ENCODE measurements at regions not wholly inside any gene's neighbourhood (a gene's known extent, or its start where the extent isn't known, plus 50 kb on each side); places are given as distances from the start of the nearest gene placed in this dataset.
"Not testable (repeated sequence)": the region's sequence is repeated elsewhere in the genome, so short reads cannot be mapped to it uniquely, and the experiment has no call there.

DNA sequence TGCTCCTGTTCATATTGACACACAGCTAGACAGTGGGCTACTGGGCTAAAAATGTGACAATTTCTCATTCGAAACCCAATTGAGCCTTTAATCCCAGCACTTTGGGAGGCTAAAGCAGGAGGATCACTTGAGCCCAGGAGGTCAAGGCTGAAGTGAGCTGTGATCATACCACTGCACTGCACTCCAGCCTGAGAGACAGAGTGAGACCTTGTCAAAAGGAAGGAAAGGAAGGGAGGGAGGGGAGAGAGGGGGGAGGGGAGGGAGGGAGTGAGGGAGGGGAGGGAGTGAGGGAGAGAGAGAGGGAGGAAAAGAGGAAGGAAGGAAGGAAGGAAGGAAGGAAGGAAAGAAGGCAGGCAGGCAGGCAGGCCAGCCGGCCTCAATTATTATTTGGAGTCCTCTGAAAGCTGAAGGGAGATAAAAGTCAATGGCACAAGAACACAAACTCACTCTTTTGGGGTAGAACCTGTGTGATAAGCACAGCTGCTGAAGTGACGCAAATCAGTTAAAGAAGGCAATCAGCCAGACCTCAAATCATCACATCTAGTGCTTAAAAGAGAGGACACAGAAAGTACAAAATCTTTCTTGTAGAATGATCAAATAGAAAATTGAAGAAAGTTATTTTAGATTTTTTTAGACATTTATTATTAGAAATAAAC is 98.1 kb downstream of the CCDC71L start:
- DNase-seq (ENCODE audit: low read depth), result no peak

GRCh38 chr7:106561666-106562411 is 99.1 kb downstream of the CCDC71L start:
- no peak for DNase-seq (ENCODE audit: low read depth)

- no peak for DNase-seq (ENCODE audit: low read depth)
Observed at GRCh38 chr7:106561151-106561550, 99.8 kb downstream of the CCDC71L start.

GRCh38 chr7:106560482-106560881 is 100.5 kb downstream of the CCDC71L start:
- no peak for DNase-seq (ENCODE audit: low read depth)

- DNase-seq (ENCODE audit: low read depth), result not testable (repeated sequence)
Observed at GRCh38 chr7:106556244-106556643, 104.7 kb downstream of the CCDC71L start.

DNA sequence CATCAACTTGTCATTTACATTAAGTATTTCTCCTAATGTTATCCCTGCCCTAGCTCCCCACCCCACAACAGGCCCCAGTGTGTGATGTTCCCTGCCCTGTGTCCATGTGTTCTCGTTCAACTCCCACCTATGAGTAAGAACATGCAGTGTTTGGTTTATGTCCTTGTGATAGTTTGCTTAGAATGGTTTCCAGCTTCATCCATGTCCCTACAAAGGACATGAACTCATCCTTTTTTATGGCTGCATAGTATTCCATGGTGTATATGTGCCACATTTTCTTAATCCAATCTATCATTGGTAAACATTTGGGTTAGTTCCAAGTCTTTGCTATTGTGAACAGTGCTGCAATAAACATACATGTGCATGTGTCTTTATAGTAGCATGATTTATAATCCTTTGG is 106.3 kb downstream of the CCDC71L start:
- DNase-seq (ENCODE audit: low read depth), result not testable (repeated sequence)

DNA sequence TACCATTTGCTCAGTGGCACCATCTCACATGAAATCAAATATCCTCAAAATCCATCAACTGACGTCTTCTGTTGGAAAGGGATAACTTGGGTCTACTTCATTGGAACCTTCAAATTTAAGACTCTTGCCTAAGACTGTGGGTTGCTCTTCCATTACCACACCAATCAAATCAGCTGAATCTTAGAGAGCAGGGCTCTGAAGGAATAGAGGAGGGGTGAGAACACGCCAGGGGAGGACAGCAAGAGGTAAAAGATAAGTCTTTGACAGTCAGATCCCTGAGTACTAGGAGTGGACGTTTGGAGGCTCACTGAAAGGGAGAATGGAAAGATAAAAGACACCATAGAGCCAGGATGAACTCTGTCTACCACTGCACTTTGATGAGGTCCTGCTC is 107.5 kb downstream of the CCDC71L start:
- no peak for DNase-seq (ENCODE audit: low read depth)

DNA sequence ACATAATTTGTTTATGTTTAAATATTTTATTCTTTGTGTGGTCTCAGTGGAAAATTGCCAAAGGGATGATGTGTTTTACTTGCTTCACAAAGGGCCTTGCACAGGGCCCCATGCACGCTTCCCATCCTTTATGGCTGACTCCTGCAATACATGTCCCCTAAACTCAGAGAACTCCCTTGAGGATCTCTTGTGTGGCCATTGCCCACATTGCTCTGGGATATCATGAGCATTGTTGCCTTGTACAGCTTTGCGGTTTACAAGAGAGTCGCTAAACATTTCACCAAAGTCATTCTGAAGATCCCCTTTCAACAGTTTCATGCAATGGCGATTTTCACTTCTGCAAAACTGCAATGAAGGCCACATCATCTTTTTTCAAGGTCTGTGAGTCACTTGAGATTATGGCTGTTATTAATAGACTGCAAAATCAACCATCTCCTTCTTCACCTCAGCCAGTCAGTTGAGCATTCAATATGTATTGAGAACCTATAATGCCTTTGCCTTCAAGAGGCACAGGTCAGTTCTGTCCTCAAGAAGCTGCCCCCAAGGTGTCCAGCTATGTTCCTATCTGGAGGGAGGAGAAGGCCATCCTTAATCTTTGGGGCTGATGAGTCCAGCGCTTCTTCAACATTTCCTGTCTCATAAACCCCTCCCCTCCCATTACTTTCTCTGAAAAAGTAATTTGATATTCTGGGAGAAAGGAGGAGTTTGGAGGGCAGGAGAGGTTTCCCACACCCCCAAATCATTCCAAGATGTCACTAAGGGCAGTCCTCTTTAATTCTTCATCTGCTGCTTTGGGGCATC is 108.1 kb downstream of the CCDC71L start:
- DNase-seq (ENCODE audit: low read depth), result no peak

GRCh38 chr7:106551936-106552335 is 109.0 kb downstream of the CCDC71L start:
- DNase-seq (ENCODE audit: low read depth), result no peak

DNA sequence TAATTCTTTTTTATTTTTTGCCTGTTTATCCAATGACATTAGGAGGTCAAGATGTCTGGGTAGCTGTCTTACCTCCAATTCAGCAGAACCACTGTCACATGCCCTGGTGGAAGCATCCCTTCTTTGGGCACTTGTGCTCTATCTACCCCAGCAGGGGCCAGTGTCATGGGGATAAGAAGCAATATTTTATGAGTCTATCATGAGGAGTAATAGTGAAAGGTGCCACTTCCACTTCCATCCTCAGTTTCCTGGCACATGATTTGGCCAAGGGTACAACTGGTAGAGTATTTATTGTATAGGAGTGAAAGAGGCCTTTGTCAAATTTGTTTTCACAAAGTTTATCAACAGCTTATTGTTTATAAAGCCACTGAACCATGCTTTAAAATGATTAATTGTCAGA is 112.5 kb downstream of the CCDC71L start:
- no peak for DNase-seq (ENCODE audit: low read depth)

DNA sequence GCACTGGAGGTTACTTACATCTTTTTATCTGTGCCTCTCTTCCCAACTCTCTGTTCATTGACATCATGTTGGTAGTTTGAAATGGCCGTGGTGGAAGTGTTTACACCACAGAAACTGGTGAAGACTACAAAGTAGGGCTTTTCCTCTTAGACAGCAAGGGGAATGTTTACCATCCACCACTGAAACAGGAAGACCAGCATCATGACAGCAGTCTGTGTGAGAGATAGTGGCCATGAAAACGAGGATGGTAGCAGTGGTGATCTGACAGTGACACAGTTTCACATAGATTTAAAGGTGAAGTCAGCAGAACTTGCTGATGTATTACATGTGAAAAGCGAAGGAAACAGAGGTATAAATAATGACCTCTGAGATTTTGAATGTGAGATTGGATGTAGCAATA is 115.7 kb downstream of the CCDC71L start:
- no peak for DNase-seq (ENCODE audit: low read depth)

DNA sequence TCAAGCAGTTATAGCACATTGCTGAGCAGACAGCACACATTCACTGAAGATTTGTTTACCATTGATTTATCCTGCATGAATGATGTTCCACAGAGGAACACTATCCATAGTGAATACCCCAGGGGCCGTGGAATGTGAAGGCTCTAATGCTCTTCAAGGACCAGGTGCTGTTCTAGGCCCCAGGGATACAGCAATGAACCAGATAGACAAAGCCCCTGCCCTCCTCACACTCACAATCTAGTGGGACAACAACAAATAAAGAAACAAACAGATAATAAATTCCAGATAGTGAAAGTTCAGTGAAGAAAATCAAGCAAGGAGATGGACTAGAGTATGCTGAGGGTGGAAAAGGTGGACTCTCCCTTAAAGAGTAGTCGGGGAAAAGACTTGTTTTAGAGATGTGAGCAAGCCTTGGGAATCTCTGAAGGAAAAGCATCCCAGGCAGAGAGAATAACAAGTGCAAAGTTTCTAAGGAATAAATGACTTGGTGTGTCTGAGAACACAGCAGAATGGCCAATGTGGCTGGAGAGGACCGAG is 117.7 kb downstream of the CCDC71L start:
- DNase-seq (ENCODE audit: low read depth), result no peak

- peak; percentile 16 for DNase-seq (ENCODE audit: low read depth)
Observed at GRCh38 chr7:106542550-106543220, 118.3 kb downstream of the CCDC71L start.

- DNase-seq (ENCODE audit: low read depth), result no peak
Observed at GRCh38 chr7:106538638-106539037, 122.3 kb downstream of the CCDC71L start.

DNA sequence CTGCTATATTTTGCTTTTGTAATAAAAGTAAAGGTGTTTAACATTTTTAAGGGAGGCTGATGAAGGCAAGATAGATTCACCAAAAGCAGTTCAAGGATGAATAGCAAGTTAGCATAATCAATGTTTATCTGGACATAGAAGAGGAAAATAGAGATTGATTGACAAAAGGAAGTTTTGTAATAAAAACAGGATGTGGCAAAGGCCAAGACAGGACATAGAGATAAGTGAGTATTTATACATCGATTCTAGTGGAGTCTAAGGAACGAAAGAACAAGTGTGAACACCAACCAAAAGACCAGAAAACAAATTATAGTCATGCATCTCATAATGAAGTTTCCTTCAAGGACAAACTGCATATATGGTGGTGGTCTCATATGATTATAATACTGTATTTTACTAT is 123.8 kb downstream of the CCDC71L start:
- no peak for DNase-seq (ENCODE audit: low read depth)

DNA sequence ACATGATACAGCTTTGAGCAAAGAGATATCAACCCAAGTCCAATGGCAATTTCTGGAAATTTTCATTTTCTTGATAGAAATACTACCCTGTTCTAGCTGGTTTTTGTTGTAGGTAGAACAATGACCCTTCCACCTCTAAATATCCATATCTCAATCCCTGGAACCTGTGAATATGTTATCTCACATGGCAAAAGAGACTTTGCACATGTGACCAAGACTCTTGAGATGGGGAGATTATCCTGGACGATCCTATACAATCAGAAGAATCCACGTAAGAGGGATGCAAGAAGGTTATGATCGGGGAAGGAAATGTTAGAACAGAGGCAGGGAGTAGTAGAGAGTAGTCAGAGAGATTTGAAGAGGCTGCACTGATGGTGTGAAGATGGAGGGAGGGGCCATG is 124.9 kb downstream of the CCDC71L start:
- no peak for DNase-seq (ENCODE audit: low read depth)

DNA sequence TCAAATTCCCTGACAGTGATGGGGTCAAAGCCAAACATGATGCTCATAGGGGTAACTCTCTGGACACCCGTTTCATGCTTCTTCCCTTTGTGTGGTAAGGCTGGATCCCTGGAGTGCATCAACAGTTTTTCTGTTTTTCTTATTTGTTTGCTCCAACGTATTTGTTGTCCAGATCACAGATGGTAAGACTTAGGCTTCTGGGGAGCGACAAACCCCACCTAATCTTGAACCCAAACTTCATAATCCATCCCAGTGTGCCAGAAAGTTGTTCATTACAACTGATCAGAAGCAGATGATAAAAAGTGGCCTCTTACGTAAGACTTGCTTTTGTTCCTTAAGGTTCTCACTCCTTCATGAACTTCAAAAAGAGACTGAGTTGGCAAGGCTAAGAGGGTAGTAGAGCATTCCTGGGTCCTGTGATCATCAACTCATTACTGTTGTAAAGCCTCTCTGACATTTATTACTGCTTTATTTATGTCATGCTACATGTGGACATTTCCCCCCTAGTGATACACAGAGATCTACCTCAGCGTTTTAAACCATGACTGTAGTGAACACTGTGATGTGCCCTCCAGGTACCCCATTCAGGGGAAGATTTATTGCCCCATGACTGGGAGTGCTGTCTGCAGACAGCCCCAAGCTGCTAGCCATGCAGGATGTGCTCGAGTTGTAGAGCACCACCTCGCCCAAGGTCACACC is 125.6 kb downstream of the CCDC71L start:
- no peak for DNase-seq (ENCODE audit: low read depth)

- no peak for DNase-seq (ENCODE audit: low read depth)
Observed at GRCh38 chr7:106534271-106534846, 126.6 kb downstream of the CCDC71L start.

GRCh38 chr7:106530183-106530582 is 130.8 kb downstream of the CCDC71L start:
- DNase-seq (ENCODE audit: low read depth), result not testable (repeated sequence)

DNA sequence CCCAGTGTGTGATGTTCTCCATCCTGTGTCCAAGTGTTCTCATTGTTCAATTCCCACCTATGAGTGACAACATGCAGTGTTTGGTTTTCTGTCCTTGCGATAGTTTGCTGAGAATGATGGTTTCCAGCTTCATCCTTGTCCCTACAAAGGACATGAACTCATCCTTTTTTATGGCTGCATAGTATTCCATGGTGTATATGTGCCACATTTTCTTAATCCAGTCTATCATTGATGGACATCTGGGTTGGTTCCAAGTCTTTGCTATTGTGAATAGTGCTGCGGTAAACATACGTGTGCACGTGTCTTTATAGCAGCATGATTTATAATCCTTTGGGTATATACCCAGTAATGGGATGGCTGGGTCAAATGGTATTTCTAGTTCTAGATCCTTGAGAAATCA is 134.3 kb downstream of the CCDC71L start:
- DNase-seq (ENCODE audit: low read depth), result not testable (repeated sequence)

DNA sequence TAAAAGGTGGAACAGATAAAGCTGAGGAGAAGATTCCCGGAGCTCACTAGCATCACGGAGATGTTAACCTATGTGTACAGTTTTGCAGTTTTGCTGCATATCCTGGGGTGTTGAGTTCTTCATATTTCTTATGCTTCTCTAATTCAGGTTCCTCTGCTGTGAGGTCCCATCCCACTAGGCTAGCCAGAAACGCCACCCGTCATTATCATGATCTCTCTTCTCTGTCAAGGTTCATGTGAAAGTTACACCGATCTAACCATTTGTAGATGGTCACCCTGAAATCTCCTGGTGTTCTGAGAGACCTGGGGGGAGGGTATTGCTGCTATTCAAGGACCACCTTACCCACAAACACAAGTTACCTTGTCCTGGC is 136.3 kb downstream of the CCDC71L start:
- DNase-seq (ENCODE audit: low read depth), result no peak
